ENCODE measurements at regions not wholly inside any gene's neighbourhood (a gene's known extent, or its start where the extent isn't known, plus 50 kb on each side); places are given as distances from the start of the nearest gene placed in this dataset.
A peak's percentile ranks its signal among the peaks of the same experiment; 100 is the strongest.

- TF ChIP-seq CTCF (IDR thresholded peaks at IDR 0.05) = no peak
- Histone ChIP-seq H3K4me1 (peaks cover 9 to 15% (median 11%) of the 10 kb centered on the region in 3 donors), H3K9me3 (no peaks in the 10 kb centered on the region), H3K36me3 (no peaks in the 10 kb centered on the region), H3K4me3 (peak overlapping the region in 1 of 4 donors; percentile 30), H3K27ac (no peak overlapping the region), H3K27me3 (peaks cover 0 to 7% (median 0%) of the 10 kb centered on the region in 4 donors)
- FAIRE-seq (no peak), DNase-seq (peak in 2 of 6 donors; percentile 8), ATAC-seq (peak; percentile 76 to 82 (median 78))
- 4 to 10% methylated on average over 6 of the region's 6 CpGs for WGBS, 2 donors
- intact Hi-C loops (cut with DNase I) = no loop called here
Measured at GRCh38 chr6:104526376-104526775, 333.3 kb downstream of the HACE1 start.

- peak; percentile 87 to 98 (median 96) for ATAC-seq
- intact Hi-C loops (cut with DNase I) = no loop called here
- no peak overlapping the region for H3K27ac ChIP-seq
Measured at GRCh38 chr6:104525677-104526322, 333.9 kb downstream of the HACE1 start.

GRCh38 chr6:104522533-104522932 is 337.2 kb downstream of the HACE1 start:
- Histone ChIP-seq H3K27me3 (peaks cover 0 to 7% (median 0%) of the 10 kb centered on the region in 4 donors), H3K9me3 (no peaks in the 10 kb centered on the region), H3K4me3 (no peak overlapping the region), H3K36me3 (no peaks in the 10 kb centered on the region), H3K4me1 (peaks cover 9 to 15% (median 11%) of the 10 kb centered on the region in 3 donors), H3K27ac (no peak overlapping the region)
- no peak for ATAC-seq
- no peak for FAIRE-seq
- no peak for TF ChIP-seq CTCF (IDR thresholded peaks at IDR 0.05)
- no peak for DNase-seq
- intact Hi-C loops (cut with DNase I) = no loop called here
- 74 to 78% methylated on average over 6 of the region's 6 CpGs for WGBS, 2 donors

More at GRCh38 chr6:104525677-104526322, 333.9 kb downstream of the HACE1 start:
- TF ChIP-seq CTCF (IDR thresholded peaks at IDR 0.05) = peak; percentile 80 to 92 (median 86)
- H3K36me3 ChIP-seq = no peaks in the 10 kb centered on the region
- H3K4me3 ChIP-seq = peak overlapping the region in 2 of 4 donors; percentile 8 to 30
- peaks cover 0 to 7% (median 0%) of the 10 kb centered on the region in 4 donors for H3K27me3 ChIP-seq
- 3 to 4% methylated on average over 15 of the region's 15 CpGs for WGBS, 2 donors
- H3K9me3 ChIP-seq = no peaks in the 10 kb centered on the region
- no peak for FAIRE-seq
- peak; percentile 46 to 73 (median 67) for DNase-seq
- H3K4me1 ChIP-seq = peaks cover 9 to 15% (median 11%) of the 10 kb centered on the region in 3 donors

GRCh38 chr6:104521176-104521575 is 338.5 kb downstream of the HACE1 start:
- Histone ChIP-seq H3K9me3 (no peaks in the 10 kb centered on the region), H3K27me3 (peaks cover 0 to 7% (median 0%) of the 10 kb centered on the region in 4 donors), H3K4me1 (peaks cover 3 to 9% (median 5%) of the 10 kb centered on the region in 3 donors), H3K36me3 (no peaks in the 10 kb centered on the region), H3K4me3 (no peak overlapping the region), H3K27ac (no peak overlapping the region)
- 75 to 82% methylated on average over 3 of the region's 3 CpGs for WGBS, 2 donors
- DNase-seq (no peak), ATAC-seq (no peak), FAIRE-seq (no peak)
- intact Hi-C loops (cut with DNase I) = no loop called here
- TF ChIP-seq CTCF (IDR thresholded peaks at IDR 0.05) = no peak

GRCh38 chr6:104519566-104519965 is 340.2 kb downstream of the HACE1 start:
- 73 to 83% methylated on average over 4 of the region's 4 CpGs for WGBS, 2 donors
- no peaks in the 10 kb centered on the region for H3K9me3 ChIP-seq
- H3K4me3 ChIP-seq = no peak overlapping the region
- ATAC-seq (no peak), DNase-seq (no peak), FAIRE-seq (no peak)
- no peaks in the 10 kb centered on the region for H3K36me3 ChIP-seq
- H3K27me3 ChIP-seq = peaks cover 0 to 7% (median 0%) of the 10 kb centered on the region in 4 donors
- TF ChIP-seq CTCF (IDR thresholded peaks at IDR 0.05) = no peak
- intact Hi-C loops (cut with DNase I) = no loop called here
- H3K27ac ChIP-seq = no peak overlapping the region
- no peaks in the 10 kb centered on the region for H3K4me1 ChIP-seq

Measured in pancreas (tissue), 10 donors.